ENCODE measurements at regions not wholly inside any gene's neighbourhood (a gene's known extent, or its start where the extent isn't known, plus 50 kb on each side); places are given as distances from the start of the nearest gene placed in this dataset.

- Mint-ChIP-seq H3K9me3 (ENCODE audit: unreplicated experiment) (no peaks in the 10 kb centered on the region), H3K4me3 (ENCODE audit: unreplicated experiment) (no peak overlapping the region), H3K36me3 (ENCODE audit: insufficient read depth, unreplicated experiment) (no peaks in the 10 kb centered on the region), H3K27me3 (ENCODE audit: insufficient read depth, unreplicated experiment) (no peaks in the 10 kb centered on the region), H3K4me1 (ENCODE audit: low read depth, unreplicated experiment) (peaks cover 24% of the 10 kb centered on the region), H3K27ac (ENCODE audit: unreplicated experiment) (peak overlapping the region; percentile 54)
- Histone ChIP-seq H3K27me3 (replicated peaks; ENCODE audit: control insufficient read depth, insufficient read depth, low read length) (no peaks in the 10 kb centered on the region), H3K4me3 (ENCODE audit: low read depth, low read length) (no peak overlapping the region), H3K9me3 (no peaks in the 10 kb centered on the region), H3K4me1 (peaks cover 22% of the 10 kb centered on the region; the same call in 1 of the 2 replicates), H3K36me3 (ENCODE audit: control insufficient read depth, insufficient read depth, low read length) (no peaks in the 10 kb centered on the region; the same call in 1 of the 2 replicates)
- intact Hi-C loops (cut with micrococcal nuclease; ENCODE audit: unreplicated experiment): no loop called here
- ChIA-PET CTCF (interaction anchor here (1.5 kb wide), 1 partner anchor 20 kb away, joined by 7 read pairs; no protein-coding TSS in a partner anchor), POLR2A (no interaction called here)
- no peak for TF ChIP-seq CTCF (IDR thresholded peaks at IDR 0.05; ENCODE audit: insufficient read depth in 1 of 2, low read depth in 1 of 2, low read length in 1 of 2, severe bottlenecking in 1 of 2, unreplicated experiment in 1 of 2)
- no peak for DNase-seq
- BruUV-seq (replicated peaks): no TSS peak
Observed at GRCh38 chr6:130314271-130314670, 51.5 kb upstream of the TMEM200A start.

- Mint-ChIP-seq H3K27me3 (ENCODE audit: insufficient read depth, unreplicated experiment) (no peaks in the 10 kb centered on the region), H3K4me3 (ENCODE audit: unreplicated experiment) (no peak overlapping the region), H3K9me3 (ENCODE audit: unreplicated experiment) (no peaks in the 10 kb centered on the region), H3K4me1 (ENCODE audit: low read depth, unreplicated experiment) (peaks cover 23% of the 10 kb centered on the region), H3K36me3 (ENCODE audit: insufficient read depth, unreplicated experiment) (no peaks in the 10 kb centered on the region), H3K27ac (ENCODE audit: unreplicated experiment) (peak overlapping the region; percentile 54)
- H3K27me3 ChIP-seq (replicated peaks; ENCODE audit: control insufficient read depth, insufficient read depth, low read length): no peaks in the 10 kb centered on the region
- peaks cover 33% of the 10 kb centered on the region for H3K4me1 ChIP-seq
- H3K36me3 ChIP-seq (ENCODE audit: control insufficient read depth, insufficient read depth, low read length): no peaks in the 10 kb centered on the region; the same call in 1 of the 2 replicates
- H3K9me3 ChIP-seq: no peaks in the 10 kb centered on the region
- DNase-seq: peak in 1 of 2 experiments; percentile 16
- ChIA-PET CTCF (interaction anchor here (1.5 kb wide), 1 partner anchor 19 kb away, joined by 7 read pairs; no protein-coding TSS in a partner anchor), POLR2A (no interaction called here)
- H3K4me3 ChIP-seq (ENCODE audit: low read depth, low read length): no peak overlapping the region
- intact Hi-C loops (cut with micrococcal nuclease; ENCODE audit: unreplicated experiment): loop anchor here (1.0 kb wide), 1 partner anchor 9 kb away; no protein-coding TSS in a partner anchor
- BruUV-seq (replicated peaks): no TSS peak
- TF ChIP-seq CTCF (IDR thresholded peaks at IDR 0.05; ENCODE audit: insufficient read depth in 1 of 2, low read depth in 1 of 2, low read length in 1 of 2, severe bottlenecking in 1 of 2, unreplicated experiment in 1 of 2): peak in 1 of 2 experiments; percentile 27
Observed at GRCh38 chr6:130313206-130313605, 52.6 kb upstream of the TMEM200A start.

- no peaks in the 10 kb centered on the region; the same call in 1 of the 2 replicates for H3K36me3 ChIP-seq (ENCODE audit: control insufficient read depth, insufficient read depth, low read length)
- intact Hi-C loops (cut with micrococcal nuclease; ENCODE audit: unreplicated experiment): no loop called here
- Mint-ChIP-seq H3K4me3 (ENCODE audit: unreplicated experiment) (no peak overlapping the region), H3K9me3 (ENCODE audit: unreplicated experiment) (no peaks in the 10 kb centered on the region), H3K36me3 (ENCODE audit: insufficient read depth, unreplicated experiment) (no peaks in the 10 kb centered on the region), H3K27ac (ENCODE audit: unreplicated experiment) (no peak overlapping the region), H3K4me1 (ENCODE audit: low read depth, unreplicated experiment) (peaks cover 25% of the 10 kb centered on the region), H3K27me3 (ENCODE audit: insufficient read depth, unreplicated experiment) (no peaks in the 10 kb centered on the region)
- no peak for DNase-seq
- no peak for TF ChIP-seq CTCF (IDR thresholded peaks at IDR 0.05; ENCODE audit: insufficient read depth in 1 of 2, low read depth in 1 of 2, low read length in 1 of 2, severe bottlenecking in 1 of 2, unreplicated experiment in 1 of 2)
- ChIA-PET POLR2A (no interaction called here), CTCF (no interaction called here)
- no peak overlapping the region for H3K4me3 ChIP-seq (ENCODE audit: low read depth, low read length)
- H3K9me3 ChIP-seq: no peaks in the 10 kb centered on the region
- H3K27me3 ChIP-seq (replicated peaks; ENCODE audit: control insufficient read depth, insufficient read depth, low read length): no peaks in the 10 kb centered on the region
- peaks cover 44% of the 10 kb centered on the region for H3K4me1 ChIP-seq
- BruUV-seq (replicated peaks): no TSS peak
Observed at GRCh38 chr6:130309028-130309427, 56.8 kb upstream of the TMEM200A start.

All from Caco-2 (cell line).